Activated B cell treated with CpG ODN at 0.5 μM for 24 hours (primary cell): ENCODE measurements at regions not wholly inside any gene's neighbourhood (a gene's known extent, or its start where the extent isn't known, plus 50 kb on each side); places are given as distances from the start of the nearest gene placed in this dataset.

Experiments
- ATAC-seq: fragments of 200-7000 bp; cut with Tn5 transposase; one replicate; pipeline ENCODE4 v1.10.0; 2021; ENCODE audit warnings: low read depth, mild to moderate bottlenecking, moderate library complexity
- CTCF ChIA-PET: fragments of 350-600 bp; sonication (Branson Sonifier 250); formaldehyde crosslinking; loops from one replicate; lab custom pipeline; 2021; ENCODE audit warnings: antibody characterized with exemption; lab: Charles Lee
- POLR2A ChIA-PET: fragments of 350-600 bp; sonication (Branson Sonifier 250); formaldehyde crosslinking; loops from one replicate; lab custom pipeline; 2021; ENCODE audit warnings: antibody characterized with exemption; lab: Charles Lee
- DNase-seq: peaks from one replicate; pipeline ENCODE4 v3.0.0; 2022
- H3K27ac Mint-ChIP-seq: one replicate; pipeline ENCODE4 v1.8.0; 2020; ENCODE audit warnings: mixed read lengths
- H3K27me3 Mint-ChIP-seq: one replicate; pipeline ENCODE4 v1.8.0; 2021; ENCODE audit warnings: mixed read lengths
- H3K36me3 Mint-ChIP-seq: one replicate; pipeline ENCODE4 v1.8.0; 2021; ENCODE audit warnings: low read depth, mixed read lengths
- H3K4me1 Mint-ChIP-seq: one replicate; pipeline ENCODE4 v1.8.0; 2021; ENCODE audit warnings: mixed read lengths
- H3K4me3 Mint-ChIP-seq: one replicate; pipeline ENCODE4 v1.8.0; 2020; ENCODE audit warnings: mild to moderate bottlenecking, mixed read lengths
- H3K9me3 Mint-ChIP-seq: one replicate; pipeline ENCODE4 v1.8.0; 2020; ENCODE audit warnings: mixed read lengths
- CTCF ChIP-seq: fragments of 200-600 bp; IDR thresholded peaks from one replicate; pipeline ENCODE4 v1.8.0; 2022; ENCODE audit warnings: antibody characterized with exemption, mild to moderate bottlenecking
- intact Hi-C: fragments of 100-400 bp; cut with micrococcal nuclease; formaldehyde crosslinking; loops from one replicate; pipeline ENCODE4 v1.15.1; 2024

- ChIA-PET CTCF (no interaction called here), POLR2A (no interaction called here)
- intact Hi-C loops, result no loop called here
- H3K36me3 Mint-ChIP-seq, result no peaks in the 10 kb centered on the region
- H3K4me3 Mint-ChIP-seq, result no peak overlapping the region
- H3K4me1 Mint-ChIP-seq, result no peaks in the 10 kb centered on the region
- H3K27me3 Mint-ChIP-seq, result no peaks in the 10 kb centered on the region
- no peak for TF ChIP-seq CTCF
- peaks cover 2% of the 10 kb centered on the region for H3K9me3 Mint-ChIP-seq
- H3K27ac Mint-ChIP-seq, result no peak overlapping the region
- no peak for ATAC-seq
- DNase-seq, result no peak
Measured at GRCh38 chr11:91788764-91789163, 435.9 kb upstream of the FAT3 start.

GRCh38 chr11:91786097-91786496 lies 438.5 kb upstream of the FAT3 start:
- ChIA-PET CTCF (no interaction called here), POLR2A (no interaction called here)
- ATAC-seq, result no peak
- H3K27me3 Mint-ChIP-seq, result no peaks in the 10 kb centered on the region
- intact Hi-C loops, result no loop called here
- no peak overlapping the region for H3K4me3 Mint-ChIP-seq
- no peak for TF ChIP-seq CTCF
- H3K9me3 Mint-ChIP-seq, result peaks cover 9% of the 10 kb centered on the region
- H3K4me1 Mint-ChIP-seq, result no peaks in the 10 kb centered on the region
- H3K36me3 Mint-ChIP-seq, result no peaks in the 10 kb centered on the region
- DNase-seq, result no peak
- no peak overlapping the region for H3K27ac Mint-ChIP-seq

GRCh38 chr11:91783173-91783572 lies 441.4 kb upstream of the FAT3 start:
- no peaks in the 10 kb centered on the region for H3K4me1 Mint-ChIP-seq
- ChIA-PET CTCF (no interaction called here), POLR2A (no interaction called here)
- intact Hi-C loops, result no loop called here
- no peaks in the 10 kb centered on the region for H3K27me3 Mint-ChIP-seq
- no peak for ATAC-seq
- TF ChIP-seq CTCF, result no peak
- no peaks in the 10 kb centered on the region for H3K36me3 Mint-ChIP-seq
- peaks cover 9% of the 10 kb centered on the region for H3K9me3 Mint-ChIP-seq
- no peak overlapping the region for H3K4me3 Mint-ChIP-seq
- DNase-seq, result no peak
- H3K27ac Mint-ChIP-seq, result no peak overlapping the region

GRCh38 chr11:91778758-91779157 lies 445.9 kb upstream of the FAT3 start:
- no peak overlapping the region for H3K4me3 Mint-ChIP-seq
- DNase-seq, result no peak
- no peak for TF ChIP-seq CTCF
- H3K36me3 Mint-ChIP-seq, result no peaks in the 10 kb centered on the region
- no peaks in the 10 kb centered on the region for H3K27me3 Mint-ChIP-seq
- POLR2A ChIA-PET, result no interaction called here
- CTCF ChIA-PET, result no interaction called here
- ATAC-seq, result no peak
- peaks cover 7% of the 10 kb centered on the region for H3K9me3 Mint-ChIP-seq
- no peaks in the 10 kb centered on the region for H3K4me1 Mint-ChIP-seq
- intact Hi-C loops, result no loop called here
- H3K27ac Mint-ChIP-seq, result no peak overlapping the region

- no peak for TF ChIP-seq CTCF
- DNase-seq (no peak), ATAC-seq (no peak)
- Mint-ChIP-seq H3K36me3 (no peaks in the 10 kb centered on the region), H3K9me3 (no peaks in the 10 kb centered on the region), H3K4me3 (no peak overlapping the region), H3K4me1 (no peaks in the 10 kb centered on the region), H3K27ac (no peak overlapping the region), H3K27me3 (no peaks in the 10 kb centered on the region)
- CTCF ChIA-PET, result no interaction called here
- intact Hi-C loops, result no loop called here
- POLR2A ChIA-PET, result no interaction called here
Measured at GRCh38 chr11:91776655-91777054, 448.0 kb upstream of the FAT3 start.
